ENCODE measurements at regions not wholly inside any gene's neighbourhood (a gene's known extent, or its start where the extent isn't known, plus 50 kb on each side); places are given as distances from the start of the nearest gene placed in this dataset.
A peak's percentile ranks its signal among the peaks of the same experiment; 100 is the strongest.

- no peak for TF ChIP-seq CTCF (IDR thresholded peaks at IDR 0.05; ENCODE audit: control extremely low read depth, extremely low read depth)
- no peak overlapping the region for H3K27ac ChIP-seq (ENCODE audit: low read depth in 1 of 2, low read length in 1 of 2)
- H3K9ac ChIP-seq (ENCODE audit: insufficient read depth in 1 of 2, low read length in 2 of 2), result no peak overlapping the region
- peak in 1 of 3 donors; percentile 23 for DNase-seq
- 9 to 17% methylated on average over 54 of the region's 54 CpGs for WGBS, 2 donors
- H3K27me3 ChIP-seq (ENCODE audit: control insufficient read depth in 3 of 3, insufficient read depth in 3 of 3, low read length in 2 of 3), result peaks cover 18 to 67% (median 47%) of the 10 kb centered on the region in 3 donors
- H3K9me3 ChIP-seq (ENCODE audit: control insufficient read depth in 4 of 4, insufficient read depth in 3 of 4, low read length in 3 of 4), result peaks cover 0 to 22% (median 7%) of the 10 kb centered on the region in 4 donors
- ATAC-seq (ENCODE audit: insufficient read depth, low FRiP score), result peak; percentile 19
- no peaks in the 10 kb centered on the region for H3K36me3 ChIP-seq (ENCODE audit: control insufficient read depth in 4 of 4, insufficient read depth in 4 of 4, low read length in 4 of 4)
- no peak overlapping the region for H3K4me3 ChIP-seq
- peaks cover 0 to 14% (median 0%) of the 10 kb centered on the region in 5 donors for H3K4me1 ChIP-seq (ENCODE audit: control insufficient read depth in 5 of 5, insufficient read depth in 5 of 5, low read length in 5 of 5)
Measured at GRCh38 chr5:73380710-73381589, 67.6 kb downstream of the FOXD1 start.

GRCh38 chr5:73380041-73380440, 68.5 kb downstream of the FOXD1 start:
- ATAC-seq (ENCODE audit: insufficient read depth, low FRiP score), result no peak
- Histone ChIP-seq H3K27ac (ENCODE audit: low read depth in 1 of 2, low read length in 1 of 2) (no peak overlapping the region), H3K9me3 (ENCODE audit: control insufficient read depth in 4 of 4, insufficient read depth in 3 of 4, low read length in 3 of 4) (peaks cover 0 to 22% (median 4%) of the 10 kb centered on the region in 4 donors), H3K4me1 (ENCODE audit: control insufficient read depth in 5 of 5, insufficient read depth in 5 of 5, low read length in 5 of 5) (peaks cover 0 to 14% (median 0%) of the 10 kb centered on the region in 5 donors), H3K4me3 (no peak overlapping the region), H3K9ac (ENCODE audit: insufficient read depth in 1 of 2, low read length in 2 of 2) (no peak overlapping the region), H3K27me3 (ENCODE audit: control insufficient read depth in 3 of 3, insufficient read depth in 3 of 3, low read length in 2 of 3) (peaks cover 18 to 76% (median 48%) of the 10 kb centered on the region in 3 donors), H3K36me3 (ENCODE audit: control insufficient read depth in 4 of 4, insufficient read depth in 4 of 4, low read length in 4 of 4) (no peaks in the 10 kb centered on the region)
- peak in 1 of 3 donors; percentile 23 for DNase-seq
- 15 to 28% methylated on average over 19 of the region's 19 CpGs for whole genome bisulfite sequencing, 2 donors
- no peak for TF ChIP-seq CTCF (IDR thresholded peaks at IDR 0.05; ENCODE audit: control extremely low read depth, extremely low read depth)

- no peak for ATAC-seq (ENCODE audit: insufficient read depth, low FRiP score)
- 73 to 79% methylated on average over 3 of the region's 3 CpGs for WGBS, 2 donors
- H3K9ac ChIP-seq (ENCODE audit: insufficient read depth in 1 of 2, low read length in 2 of 2), result no peak overlapping the region
- H3K9me3 ChIP-seq (ENCODE audit: control insufficient read depth in 4 of 4, insufficient read depth in 3 of 4, low read length in 3 of 4), result peaks cover 0 to 22% (median 1%) of the 10 kb centered on the region in 4 donors
- H3K27ac ChIP-seq (ENCODE audit: low read depth in 1 of 2, low read length in 1 of 2), result no peak overlapping the region
- peaks cover 0 to 14% (median 0%) of the 10 kb centered on the region in 5 donors for H3K4me1 ChIP-seq (ENCODE audit: control insufficient read depth in 5 of 5, insufficient read depth in 5 of 5, low read length in 5 of 5)
- DNase-seq, result no peak
- TF ChIP-seq CTCF (IDR thresholded peaks at IDR 0.05; ENCODE audit: control extremely low read depth, extremely low read depth), result no peak
- H3K27me3 ChIP-seq (ENCODE audit: control insufficient read depth in 3 of 3, insufficient read depth in 3 of 3, low read length in 2 of 3), result peaks cover 18 to 82% (median 48%) of the 10 kb centered on the region in 3 donors
- H3K4me3 ChIP-seq, result no peak overlapping the region
- no peaks in the 10 kb centered on the region for H3K36me3 ChIP-seq (ENCODE audit: control insufficient read depth in 4 of 4, insufficient read depth in 4 of 4, low read length in 4 of 4)
Measured at GRCh38 chr5:73379435-73379834, 69.1 kb downstream of the FOXD1 start.

All from lung (tissue), 11 donors.